HEK293T (cell line): ENCODE measurements at regions not wholly inside any gene's neighbourhood (a gene's known extent, or its start where the extent isn't known, plus 50 kb on each side); places are given as distances from the start of the nearest gene placed in this dataset.

Experiments used
- CTCF ChIA-PET: fragments of 350-600 bp; formaldehyde crosslinking; extraction: SDS; loops from one replicate; lab custom pipeline; 2021; ENCODE audit warnings: antibody characterized with exemption, inconsistent platforms; lab: Yijun Ruan, JAX
- POLR2A ChIA-PET: fragments of 350-600 bp; formaldehyde crosslinking; extraction: SDS; loops from one replicate; lab custom pipeline; 2020; ENCODE audit warnings: antibody characterized with exemption, inconsistent platforms; lab: Yijun Ruan, JAX
- DNase-seq: peaks from one replicate; pipeline ENCODE4 v3.0.0; 2012; ENCODE audit warnings: mixed read lengths; ENCODE audit errors: extremely low spot score
- ARNT ChIP-seq: fragments of 450-650 bp; IDR thresholded peaks from 2 replicates; pipeline ENCODE4 v1.6.1; 2017; ENCODE audit warnings: mild to moderate bottlenecking
- BHLHE40 ChIP-seq: fragments of 450-650 bp; IDR thresholded peaks from 2 replicates; pipeline ENCODE4 v1.6.1; 2016; ENCODE audit warnings: mild to moderate bottlenecking, moderate library complexity, borderline replicate concordance
- ELF4 ChIP-seq: fragments of 450-650 bp; IDR thresholded peaks from 2 replicates; pipeline ENCODE4 v1.6.1; 2017; ENCODE audit warnings: antibody characterized with exemption
- FOXA1 ChIP-seq: fragments of 450-650 bp; IDR thresholded peaks from 2 replicates; pipeline ENCODE4 v1.6.1; 2016; ENCODE audit warnings: mild to moderate bottlenecking
- FOXK2 ChIP-seq: fragments of 450-650 bp; IDR thresholded peaks from 2 replicates; pipeline ENCODE4 v1.6.1; 2016; ENCODE audit warnings: mild to moderate bottlenecking
- FOXM1 ChIP-seq: fragments of 450-650 bp; IDR thresholded peaks from 2 replicates; pipeline ENCODE4 v1.6.1; 2017; ENCODE audit warnings: mild to moderate bottlenecking, borderline replicate concordance
- HDGF ChIP-seq: fragments of 450-650 bp; IDR thresholded peaks from 2 replicates; pipeline ENCODE4 v1.6.1; 2017; ENCODE audit warnings: antibody characterized with exemption, borderline replicate concordance
- L3MBTL2 ChIP-seq: fragments of 450-650 bp; conservative IDR thresholded peaks from 2 replicates; pipeline ENCODE4 v1.6.1; 2016; ENCODE audit warnings: mild to moderate bottlenecking
- LEF1 ChIP-seq: fragments of 450-650 bp; IDR thresholded peaks from 2 replicates; pipeline ENCODE4 v1.6.1; 2017; ENCODE audit warnings: mild to moderate bottlenecking, borderline replicate concordance
- NFRKB ChIP-seq: fragments of 450-650 bp; IDR thresholded peaks from 2 replicates; pipeline ENCODE4 v1.6.1; 2016; ENCODE audit warnings: mild to moderate bottlenecking, moderate library complexity
- PKNOX1 ChIP-seq: fragments of 450-650 bp; IDR thresholded peaks from 2 replicates; pipeline ENCODE4 v1.6.1; 2016
- SP1 ChIP-seq: fragments of 450-650 bp; IDR thresholded peaks from 2 replicates; pipeline ENCODE4 v1.6.1; 2017
- SUZ12 ChIP-seq: fragments of 450-650 bp; IDR thresholded peaks from 2 replicates; pipeline ENCODE4 v1.6.1; 2016; ENCODE audit warnings: mild to moderate bottlenecking
- TARDBP ChIP-seq: fragments of 450-650 bp; IDR thresholded peaks from 2 replicates; pipeline ENCODE4 v1.6.1; 2016
- ZNF384 ChIP-seq: fragments of 450-650 bp; IDR thresholded peaks from 2 replicates; pipeline ENCODE4 v1.6.1; 2016

DNA sequence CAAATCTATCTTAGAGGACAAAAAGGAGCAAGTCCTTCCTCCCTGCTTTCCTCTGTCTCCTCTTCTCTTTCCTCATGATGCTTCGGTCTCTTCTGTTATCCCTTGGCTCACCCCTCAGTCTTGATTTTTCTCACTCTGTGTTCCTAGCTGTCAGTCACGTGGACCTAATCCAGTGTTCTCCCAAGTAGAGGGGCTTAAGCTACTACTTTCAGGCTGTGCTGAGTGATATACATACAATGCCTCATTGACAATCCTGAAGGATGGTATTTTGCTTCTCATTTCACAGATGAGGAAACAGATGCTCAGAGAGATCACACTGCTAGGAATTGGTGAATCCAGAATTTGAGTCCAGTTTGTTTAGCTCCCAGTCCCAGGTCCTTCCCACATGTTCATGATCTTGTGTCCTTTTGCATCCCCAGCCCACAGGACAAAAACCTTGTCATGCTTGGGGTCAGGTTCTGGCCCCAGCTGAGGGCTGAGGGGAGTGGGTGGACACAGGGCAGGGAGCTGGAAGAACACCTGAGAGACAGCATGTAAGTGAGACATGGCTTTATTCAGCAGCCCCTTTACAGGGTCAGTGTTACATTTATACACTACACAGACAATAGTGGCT lies 50.5 kb upstream of the KMT2E start:
- DNase-seq = no peak
- CTCF ChIA-PET = no interaction called here
- POLR2A ChIA-PET = interaction anchor here (0.8 kb wide), 1 partner anchor 37 kb away, joined by 3 read pairs; no protein-coding TSS in a partner anchor
- TF ChIP-seq PKNOX1 (no peak), NFRKB (no peak), ELF4 (no peak), ARNT (no peak), FOXA1 (no peak), LEF1 (no peak), BHLHE40 (no peak), FOXM1 (no peak), SUZ12 (no peak), L3MBTL2 (no peak), HDGF (no peak), FOXK2 (no peak)

- POLR2A ChIA-PET = interaction anchor here (0.8 kb wide), 1 partner anchor 37 kb away, joined by 3 read pairs; no protein-coding TSS in a partner anchor
- CTCF ChIA-PET = no interaction called here
- no peak for DNase-seq
- TF ChIP-seq ELF4 = no peak
- TF ChIP-seq ARNT = no peak
- no peak for TF ChIP-seq ZNF384
- no peak for TF ChIP-seq FOXM1
- no peak for TF ChIP-seq SP1
- TF ChIP-seq TARDBP = no peak
- no peak for TF ChIP-seq FOXA1
- no peak for TF ChIP-seq BHLHE40
- TF ChIP-seq L3MBTL2 = no peak
Observed at GRCh38 chr7:104963991-104964385, 50.0 kb upstream of the KMT2E start.
